ENCODE measurements at regions not wholly inside any gene's neighbourhood (a gene's known extent, or its start where the extent isn't known, plus 50 kb on each side); places are given as distances from the start of the nearest gene placed in this dataset.

GRCh38 chr9:28024676-28025075 is 451.4 kb upstream of the C9orf72 start:
- Histone ChIP-seq H3K4me3 (no peak overlapping the region), H3K4me1 (ENCODE audit: control insufficient read depth, insufficient read depth, low read length) (no peaks in the 10 kb centered on the region), H4K20me1 (ENCODE audit: control insufficient read depth, insufficient read depth) (no peaks in the 10 kb centered on the region), H3K27ac (ENCODE audit: control insufficient read depth, insufficient read depth) (no peak overlapping the region), H3K9me3 (replicated peaks; ENCODE audit: control insufficient read depth, insufficient read depth, low read length) (no peaks in the 10 kb centered on the region), H2AFZ (ENCODE audit: control insufficient read depth, low read depth, low read length) (no peak overlapping the region), H3K4me2 (ENCODE audit: control insufficient read depth, insufficient read depth) (no peak overlapping the region), H3K79me2 (ENCODE audit: control insufficient read depth, insufficient read depth, low read length) (no peaks in the 10 kb centered on the region), H3K36me3 (ENCODE audit: control insufficient read depth in 2 of 2, insufficient read depth in 2 of 2, low read length in 1 of 2) (no peaks in the 10 kb centered on the region), H3K27me3 (replicated peaks in 1 of 2; ENCODE audit: control insufficient read depth in 2 of 2, insufficient read depth in 2 of 2, low read length in 1 of 2) (no peaks in the 10 kb centered on the region), H3K9ac (ENCODE audit: control insufficient read depth, insufficient read depth, low read length) (no peak overlapping the region)
- ChIA-PET POLR2A (no interaction called here), SMC1A (ENCODE audit: uncharacterized antibody, unreplicated experiment) (interaction anchor here (0.9 to 1.1 kb wide), 2 partner anchors 9 to 297 kb away, joined by 3 read pairs; no protein-coding TSS in a partner anchor), RAD21 (ENCODE audit: unreplicated experiment) (interaction anchor here (0.6 kb wide), 1 partner anchor 147 kb away, joined by 3 read pairs; no protein-coding TSS in a partner anchor), CTCF (no interaction called here)
- in situ Hi-C loops (cut with MboI) (no loop called here), intact Hi-C loops (cut with micrococcal nuclease; ENCODE audit: unreplicated experiment) (no loop called here)
- DNase-seq (ENCODE audit: low read depth, low spot score) (no peak), FAIRE-seq (no peak), ATAC-seq (no peak)
- no TSS peak for BruUV-seq (replicated peaks)
- WGBS (ENCODE audit: insufficient coverage, insufficient replicate concordance, low lambda C conversion rate, missing lambda C conversion rate), result 26% methylated on average over 6 of the region's 6 CpGs
- TF ChIP-seq POLR2AphosphoS2 (IDR thresholded peaks at IDR 0.05; ENCODE audit: low read depth, low read length) (no peak), SIX5 (IDR thresholded peaks at IDR 0.05; ENCODE audit: low read depth, low read length, severe bottlenecking) (no peak), POU2F2 (IDR thresholded peaks at IDR 0.05; ENCODE audit: borderline replicate concordance, low read depth, low read length) (no peak), KLF5 (IDR thresholded peaks at IDR 0.05; ENCODE audit: partially characterized antibody) (no peak), ZBTB40 (IDR thresholded peaks at IDR 0.05; ENCODE audit: borderline replicate concordance) (no peak), EZH2 (IDR thresholded peaks at IDR 0.05; ENCODE audit: borderline replicate concordance, control insufficient read depth, low read depth, low read length) (no peak), ZBTB4 (CRISPR knock-in tag; IDR thresholded peaks at IDR 0.05) (no peak), STAT1 (conservative IDR thresholded peaks at IDR 0.05) (no peak), ZBTB33 (IDR thresholded peaks at IDR 0.05) (no peak), JUNB (IDR thresholded peaks at IDR 0.05) (no peak), NKRF (conservative IDR thresholded peaks at IDR 0.05) (no peak), JUND (IDR thresholded peaks at IDR 0.05; ENCODE audit: low read depth, low read length) (no peak), ZNF274 (IDR thresholded peaks at IDR 0.05; ENCODE audit: insufficient read depth, insufficient read length) (no peak), FOS (IDR thresholded peaks at IDR 0.05; ENCODE audit: borderline replicate concordance, extremely low read depth, insufficient read length) (no peak)
